ENCODE measurements at regions not wholly inside any gene's neighbourhood (a gene's known extent, or its start where the extent isn't known, plus 50 kb on each side); places are given as distances from the start of the nearest gene placed in this dataset.

- TF ChIP-seq CTCF (IDR thresholded peaks at IDR 0.05; ENCODE audit: poor library complexity) (no peak), EZH2phosphoT487 (IDR thresholded peaks at IDR 0.05; ENCODE audit: low read depth, severe bottlenecking, unreplicated experiment) (no peak), EZH2 (IDR thresholded peaks at IDR 0.05; ENCODE audit: borderline replicate concordance) (no peak)
These were observed 54.6 kb upstream of the ACSF3 start for GRCh38 chr16:89038811-89039735.
